Endothelial cell of umbilical vein (primary cell): ENCODE measurements at regions not wholly inside any gene's neighbourhood (a gene's known extent, or its start where the extent isn't known, plus 50 kb on each side); places are given as distances from the start of the nearest gene placed in this dataset.

Experiments used
- BruUV-seq: library from RNA; stranded (reverse); fragments of 400-500 nt; replicated peaks from 2 replicates; lab custom pipeline; 2021; lab: Mats Ljungman, UMichigan
- CTCF ChIA-PET: fragments of 300-600, 350-600 bp; sonication (Branson Sonifier 250); formaldehyde crosslinking; loops from one replicate; lab custom pipeline; 2021; ENCODE audit warnings: antibody characterized with exemption, inconsistent platforms; lab: Charles Lee
- POLR2A ChIA-PET: fragments of 300-600, 350-600 bp; sonication (Branson Sonifier 250); formaldehyde crosslinking; loops from one replicate; lab custom pipeline; 2021; ENCODE audit warnings: antibody characterized with exemption, inconsistent platforms; lab: Charles Lee
- DNase-seq: peaks from one replicate; pipeline ENCODE4 v3.0.0-alpha.2; 2011; ENCODE audit warnings: low read depth, low spot score
- FAIRE-seq: peaks from 2 replicates; lab custom pipeline; 2011; peaks lifted over from hg19 to GRCh38; lab: Jason Lieb, UNC
- H2AFZ ChIP-seq: 2 replicates; pipeline ENCODE4 v1.6.0; 2012; ENCODE audit warnings: low read depth, low read length, control low read depth, inconsistent platforms
- H3K27ac ChIP-seq: 2 replicates; pipeline ENCODE4 v1.5.1; 2011; ENCODE audit warnings: low read depth, mild to moderate bottlenecking, control low read depth, low read length, moderate library complexity; ENCODE audit not compliant: insufficient read depth
- H3K27me3 ChIP-seq, 2 experiments: 2 replicates each; pipeline versions ENCODE4 v1.6.0 to v1.6.1; 2011; ENCODE audit warnings: low read length in 2 of 2, mixed read lengths in 1 of 2; ENCODE audit not compliant: control insufficient read depth in 2 of 2, insufficient read depth in 2 of 2
- H3K36me3 ChIP-seq, 2 experiments: 2 replicates in 1 of 2; 3 replicates in 1 of 2; pipeline ENCODE4 v1.5.1; 2011; ENCODE audit warnings: low read length in 2 of 2, mild to moderate bottlenecking in 1 of 2, moderate library complexity in 1 of 2; ENCODE audit not compliant: control insufficient read depth in 2 of 2, insufficient read depth in 2 of 2; ENCODE audit errors: extremely low read depth in 1 of 2
- H3K4me1 ChIP-seq: 3 replicates; pipeline ENCODE4 v1.5.1; 2011; ENCODE audit warnings: mild to moderate bottlenecking, low read length; ENCODE audit not compliant: control insufficient read depth, insufficient read depth; ENCODE audit errors: extremely low read depth
- H3K4me2 ChIP-seq: 2 replicates; pipeline ENCODE4 v1.6.1; 2011; ENCODE audit warnings: low read length, control low read depth, mixed read lengths; ENCODE audit not compliant: insufficient read depth
- H3K4me3 ChIP-seq, 3 experiments: fragments of 200-600 bp in 1 of 3; sonication (generic), shearing (Covaris generic) in 1 of 3; replicated peaks in 1 of 3; 2 replicates each; pipeline ENCODE4 v1.5.1; 2011 to 2016; ENCODE audit warnings: control low read depth in 3 of 3, low read length in 3 of 3, mild to moderate bottlenecking in 2 of 3, inconsistent platforms in 1 of 3, low read depth in 1 of 3, moderate library complexity in 1 of 3; ENCODE audit not compliant: insufficient read depth in 1 of 3
- H3K79me2 ChIP-seq: 2 replicates; pipeline ENCODE4 v1.6.0; 2012; ENCODE audit warnings: low read length, inconsistent platforms; ENCODE audit not compliant: control insufficient read depth, insufficient read depth
- H3K9ac ChIP-seq: replicated peaks from 2 replicates; pipeline ENCODE3; 2011; ENCODE audit warnings: low read length, control low read depth; ENCODE audit not compliant: insufficient read depth; ENCODE audit errors: extremely low read depth
- H3K9me1 ChIP-seq: replicated peaks from 3 replicates; pipeline ENCODE4 v1.6.0; 2011; ENCODE audit warnings: mild to moderate bottlenecking, low read length; ENCODE audit not compliant: control insufficient read depth, insufficient read depth; ENCODE audit errors: extremely low read depth
- H3K9me3 ChIP-seq: replicated peaks from 2 replicates; pipeline ENCODE4 v1.5.1; 2012; ENCODE audit warnings: low read length, inconsistent platforms; ENCODE audit not compliant: control insufficient read depth, insufficient read depth
- H4K20me1 ChIP-seq: replicated peaks from 2 replicates; pipeline ENCODE3; 2011; ENCODE audit warnings: mild to moderate bottlenecking, low read length; ENCODE audit not compliant: control insufficient read depth, insufficient read depth; ENCODE audit errors: extremely low read depth
- CTCF ChIP-seq, 2 donors: IDR thresholded peaks; 1 replicate in 1 of 2; 2 replicates in 1 of 2; pipeline ENCODE4 v1.5.1; 2011; ENCODE audit warnings: low read length in 2 of 2, mild to moderate bottlenecking in 2 of 2, moderate library complexity in 2 of 2, control low read depth in 1 of 2, inconsistent platforms in 1 of 2, low read depth in 1 of 2; ENCODE audit not compliant: insufficient read depth in 1 of 2; ENCODE audit errors: extremely low read depth in 1 of 2
- EZH2 ChIP-seq: IDR thresholded peaks from 2 replicates; pipeline ENCODE4 v1.6.1; 2012; ENCODE audit warnings: borderline replicate concordance, low read depth, mild to moderate bottlenecking, moderate library complexity, low read length, inconsistent platforms; ENCODE audit not compliant: severe bottlenecking
- FOS ChIP-seq: IDR thresholded peaks from 2 replicates; pipeline ENCODE4 v1.6.1; 2011; ENCODE audit warnings: mild to moderate bottlenecking, low read length, moderate library complexity, borderline replicate concordance; ENCODE audit not compliant: insufficient read depth
- GATA2 ChIP-seq: IDR thresholded peaks from 2 replicates; pipeline ENCODE4 v1.7.0; 2011; ENCODE audit warnings: low read depth, mild to moderate bottlenecking, moderate library complexity, mixed read lengths, low read length; ENCODE audit not compliant: insufficient read length, insufficient read depth
- JUN ChIP-seq: IDR thresholded peaks from 2 replicates; pipeline ENCODE4 v1.6.1; 2011; ENCODE audit warnings: borderline replicate concordance, low read depth; ENCODE audit not compliant: insufficient read length, insufficient read depth
- MAX ChIP-seq: IDR thresholded peaks from 2 replicates; pipeline ENCODE4 v1.6.1; 2011; ENCODE audit not compliant: insufficient read depth, insufficient read length
- MYC ChIP-seq: IDR thresholded peaks from one replicate; pipeline ENCODE4 v1.6.1; 2011; ENCODE audit warnings: mild to moderate bottlenecking, low read depth, low read length
- POLR2A ChIP-seq: IDR thresholded peaks from 2 replicates; pipeline ENCODE4 v1.6.1; 2012; ENCODE audit warnings: low read depth, mild to moderate bottlenecking, control low read depth, low read length
- POLR2AphosphoS5 ChIP-seq: IDR thresholded peaks from 2 replicates; pipeline ENCODE4 v1.6.1; 2012; ENCODE audit warnings: low read depth, mild to moderate bottlenecking, control low read depth, low read length, moderate library complexity; ENCODE audit not compliant: insufficient read depth
- dilution Hi-C: fragments of 300-500 bp; cut with MboI; formaldehyde crosslinking; loops from one replicate; pipeline ENCODE4 v1.15.0; 2019; ENCODE audit warnings: low sequenced_read_pairs; ENCODE audit not compliant: extremely low pct_ligation_motif_present
- intact Hi-C: fragments of 100-400 bp; cut with micrococcal nuclease; formaldehyde crosslinking; loops from one replicate; pipeline ENCODE4 v1.10.0; 2022

GRCh38 chr1:30054126-30054525 is 669.3 kb downstream of the MATN1 start:
- H3K79me2 ChIP-seq, result no peaks in the 10 kb centered on the region
- H3K27ac ChIP-seq, result no peak overlapping the region
- no peak overlapping the region for H3K9ac ChIP-seq
- no peak overlapping the region for H3K4me3 ChIP-seq
- dilution Hi-C loops, result no loop called here
- POLR2A ChIA-PET, result no interaction called here
- no peaks in the 10 kb centered on the region for H3K9me3 ChIP-seq
- DNase-seq (no peak), FAIRE-seq (no peak)
- no peak overlapping the region for H2AFZ ChIP-seq
- no TSS peak for BruUV-seq
- no peaks in the 10 kb centered on the region for H4K20me1 ChIP-seq
- intact Hi-C loops, result no loop called here
- no peaks in the 10 kb centered on the region for H3K9me1 ChIP-seq
- CTCF ChIA-PET, result no interaction called here
- H3K4me1 ChIP-seq, result no peaks in the 10 kb centered on the region
- TF ChIP-seq EZH2 (no peak), GATA2 (no peak), MYC (no peak), FOS (no peak), POLR2AphosphoS5 (no peak), MAX (no peak), JUN (no peak)
- H3K27me3 ChIP-seq, result no peaks in the 10 kb centered on the region
- no peaks in the 10 kb centered on the region for H3K36me3 ChIP-seq
- H3K4me2 ChIP-seq, result no peak overlapping the region

GRCh38 chr1:30052178-30052577 is 671.2 kb downstream of the MATN1 start:
- no TSS peak for BruUV-seq
- no peak overlapping the region for H3K4me2 ChIP-seq
- H3K9ac ChIP-seq, result no peak overlapping the region
- FAIRE-seq (no peak), DNase-seq (no peak)
- no peak overlapping the region for H3K4me3 ChIP-seq
- dilution Hi-C loops (no loop called here), intact Hi-C loops (no loop called here)
- H3K4me1 ChIP-seq, result no peaks in the 10 kb centered on the region
- no peaks in the 10 kb centered on the region for H3K9me1 ChIP-seq
- H3K27me3 ChIP-seq, result no peaks in the 10 kb centered on the region
- CTCF ChIA-PET, result no interaction called here
- POLR2A ChIA-PET, result no interaction called here
- H4K20me1 ChIP-seq, result no peaks in the 10 kb centered on the region
- H3K27ac ChIP-seq, result no peak overlapping the region
- no peak overlapping the region for H2AFZ ChIP-seq
- H3K79me2 ChIP-seq, result no peaks in the 10 kb centered on the region
- no peaks in the 10 kb centered on the region for H3K9me3 ChIP-seq
- H3K36me3 ChIP-seq, result no peaks in the 10 kb centered on the region
- no peak for TF ChIP-seq POLR2A
- no peak for TF ChIP-seq POLR2AphosphoS5
- no peak for TF ChIP-seq GATA2
- no peak for TF ChIP-seq EZH2
- TF ChIP-seq FOS, result no peak
- no peak for TF ChIP-seq MAX
- no peak for TF ChIP-seq MYC
- no peak for TF ChIP-seq CTCF (IDR thresholded peaks at IDR 0.05; ENCODE audit: extremely low read depth in 1 of 2, insufficient read depth in 1 of 2, low read depth in 1 of 2, low read length in 2 of 2)
